MM.1S (cell line): ENCODE measurements at regions not wholly inside any gene's neighbourhood (a gene's known extent, or its start where the extent isn't known, plus 50 kb on each side); places are given as distances from the start of the nearest gene placed in this dataset.

Experiments
- DNase-seq: peaks from one replicate; pipeline ENCODE4 v3.0.0-alpha.2; 2015
- H2AFZ ChIP-seq: fragments of 300-600 bp; sonication (generic); 2 replicates; pipeline ENCODE4 v1.6.0; 2016; ENCODE audit warnings: antibody characterized with exemption, low read length
- H3F3A ChIP-seq: fragments of 300-600 bp; sonication (generic); 2 replicates; pipeline ENCODE4 v1.6.1; 2016; ENCODE audit warnings: mild to moderate bottlenecking, antibody characterized with exemption, low read length, moderate library complexity, mixed read lengths; ENCODE audit not compliant: insufficient read depth
- H3K27ac ChIP-seq: fragments of 300-600 bp; sonication (generic); 2 replicates; pipeline ENCODE4 v1.5.1; 2016; ENCODE audit warnings: mild to moderate bottlenecking, low read length
- H3K27me3 ChIP-seq: fragments of 300-600 bp; sonication (generic); replicated peaks from 2 replicates; pipeline ENCODE4 v1.6.0; 2016; ENCODE audit warnings: low read length; ENCODE audit not compliant: insufficient read depth
- H3K36me3 ChIP-seq: fragments of 300-600 bp; sonication (generic); replicated peaks from 2 replicates; pipeline ENCODE4 v1.6.1; 2016; ENCODE audit warnings: mild to moderate bottlenecking, low read length, mixed read lengths; ENCODE audit not compliant: insufficient read depth
- H3K4me1 ChIP-seq: fragments of 300-600 bp; sonication (generic); 2 replicates; pipeline ENCODE4 v1.6.1; 2016; ENCODE audit warnings: low read length, mixed read lengths
- H3K4me2 ChIP-seq: fragments of 300-600 bp; sonication (generic); 2 replicates; pipeline ENCODE4 v1.6.0; 2016; ENCODE audit warnings: low read depth, low read length
- H3K4me3 ChIP-seq: fragments of 300-600 bp; sonication (generic); 2 replicates; pipeline ENCODE4 v1.5.1; 2016; ENCODE audit warnings: low read length, mixed read lengths
- H3K79me2 ChIP-seq: fragments of 300-600 bp; sonication (generic); 2 replicates; pipeline ENCODE4 v1.6.1; 2016; ENCODE audit warnings: mixed run types, low read length, mixed read lengths
- H3K9ac ChIP-seq: fragments of 300-600 bp; sonication (generic); 2 replicates; pipeline ENCODE4 v1.6.1; 2016; ENCODE audit warnings: low read length, mixed read lengths
- H3K9me2 ChIP-seq: fragments of 300-600 bp; sonication (generic); replicated peaks from 2 replicates; pipeline ENCODE4 v1.6.1; 2016; ENCODE audit warnings: mild to moderate bottlenecking, low read length, mixed read lengths; ENCODE audit not compliant: insufficient read depth
- H3K9me3 ChIP-seq: fragments of 300-600 bp; sonication (generic); replicated peaks from 2 replicates; pipeline ENCODE4 v1.6.1; 2016; ENCODE audit warnings: mild to moderate bottlenecking, low read length, mixed read lengths; ENCODE audit not compliant: insufficient read depth
- H4K20me1 ChIP-seq: fragments of 300-600 bp; sonication (generic); 2 replicates; pipeline ENCODE4 v1.6.1; 2016; ENCODE audit warnings: mild to moderate bottlenecking, low read length, moderate library complexity, mixed read lengths; ENCODE audit not compliant: insufficient read depth
- CTCF ChIP-seq: fragments of 300-600 bp; sonication (generic); IDR thresholded peaks from 2 replicates; pipeline ENCODE4 v1.5.1; 2016; ENCODE audit warnings: antibody characterized with exemption, low read length, mixed read lengths
- EZH2 ChIP-seq: fragments of 300-600 bp; sonication (generic); optimal IDR thresholded peaks from 2 replicates; pipeline ENCODE3; 2017; ENCODE audit warnings: low read depth, mild to moderate bottlenecking, antibody characterized with exemption, low read length, mixed read lengths
- EZH2phosphoT487 ChIP-seq: fragments of 300-600 bp; sonication (generic); IDR thresholded peaks from 2 replicates; pipeline ENCODE4 v1.6.1; 2018; ENCODE audit warnings: antibody characterized with exemption, low read length

- Histone ChIP-seq H3K4me2 (no peak overlapping the region), H3K27me3 (no peaks in the 10 kb centered on the region)
These were observed 258.9 kb upstream of the EPHA4 start for GRCh38 chr2:221831051-221831450.

GRCh38 chr2:221822416-221822815, 250.3 kb upstream of the EPHA4 start:
- no peaks in the 10 kb centered on the region for H3K27me3 ChIP-seq
- H3K9me3 ChIP-seq = no peaks in the 10 kb centered on the region
- H3K4me1 ChIP-seq = no peaks in the 10 kb centered on the region
- H3K36me3 ChIP-seq = no peaks in the 10 kb centered on the region
- H4K20me1 ChIP-seq = no peaks in the 10 kb centered on the region
- no peaks in the 10 kb centered on the region for H3K79me2 ChIP-seq
- no peak for TF ChIP-seq EZH2phosphoT487
- no peak for TF ChIP-seq EZH2
- no peak for TF ChIP-seq CTCF
- H3K9me2 ChIP-seq = no peaks in the 10 kb centered on the region
- no peak for DNase-seq
- H3K4me3 ChIP-seq = no peak overlapping the region
- H3K4me2 ChIP-seq = no peak overlapping the region
- no peaks in the 10 kb centered on the region for H3F3A ChIP-seq
- no peak overlapping the region for H3K9ac ChIP-seq
- H2AFZ ChIP-seq = no peak overlapping the region
- no peak overlapping the region for H3K27ac ChIP-seq

More at GRCh38 chr2:221831051-221831450, 258.9 kb upstream of the EPHA4 start:
- H4K20me1 ChIP-seq = no peaks in the 10 kb centered on the region
- H3K9ac ChIP-seq = no peak overlapping the region
- TF ChIP-seq CTCF (no peak), EZH2 (no peak), EZH2phosphoT487 (no peak)
- no peaks in the 10 kb centered on the region for H3K36me3 ChIP-seq
- no peak for DNase-seq
- no peak overlapping the region for H3K4me3 ChIP-seq
- no peaks in the 10 kb centered on the region for H3K79me2 ChIP-seq
- no peaks in the 10 kb centered on the region for H3K9me3 ChIP-seq
- H3K9me2 ChIP-seq = no peaks in the 10 kb centered on the region
- no peaks in the 10 kb centered on the region for H3F3A ChIP-seq
- no peak overlapping the region for H3K27ac ChIP-seq
- H2AFZ ChIP-seq = no peak overlapping the region
- no peaks in the 10 kb centered on the region for H3K4me1 ChIP-seq

- Histone ChIP-seq H3K4me3 (no peak overlapping the region), H3K4me2 (no peak overlapping the region), H3K9me2 (no peaks in the 10 kb centered on the region), H3K79me2 (no peaks in the 10 kb centered on the region), H3F3A (no peaks in the 10 kb centered on the region), H4K20me1 (no peaks in the 10 kb centered on the region), H3K27me3 (no peaks in the 10 kb centered on the region), H3K9ac (no peak overlapping the region), H3K36me3 (no peaks in the 10 kb centered on the region), H2AFZ (no peak overlapping the region), H3K4me1 (no peaks in the 10 kb centered on the region), H3K9me3 (no peaks in the 10 kb centered on the region), H3K27ac (no peak overlapping the region)
- no peak for TF ChIP-seq CTCF
- no peak for TF ChIP-seq EZH2phosphoT487
- DNase-seq = no peak
These were observed 246.7 kb upstream of the EPHA4 start for GRCh38 chr2:221818616-221819320.
